ENCODE measurements at regions not wholly inside any gene's neighbourhood (a gene's known extent, or its start where the extent isn't known, plus 50 kb on each side); places are given as distances from the start of the nearest gene placed in this dataset.
"Not testable (repeated sequence)": the region's sequence is repeated elsewhere in the genome, so short reads cannot be mapped to it uniquely, and the experiment has no call there.

DNA sequence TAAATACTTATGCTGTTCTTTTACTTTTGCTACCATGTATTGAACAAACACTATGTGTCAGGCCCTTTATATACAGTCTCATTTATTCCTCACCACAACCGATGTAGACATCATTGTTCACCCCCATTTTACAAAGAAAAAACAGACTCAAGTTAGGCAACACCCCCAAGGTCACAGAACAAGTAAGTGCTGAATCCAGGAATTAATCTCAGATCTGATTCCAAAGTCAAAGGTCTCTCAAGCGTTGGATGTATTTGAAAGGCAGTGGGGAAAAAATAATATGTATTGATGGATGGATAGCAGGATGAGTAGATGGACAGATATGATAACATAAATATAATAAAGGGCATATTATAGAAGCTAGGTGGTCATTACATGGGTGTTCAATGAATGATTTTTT, 85.1 kb upstream of the VLDLR start:
- Histone ChIP-seq H3K9me3 (no peaks in the 10 kb centered on the region), H3K4me1 (peaks cover 9 to 17% of the 10 kb centered on the region in 2 donors), H3K36me3 (no peaks in the 10 kb centered on the region), H3K27me3 (no peaks in the 10 kb centered on the region), H3K27ac (no peak overlapping the region), H3K4me3 (replicated peaks in 1 of 3) (no peak overlapping the region)
- intact Hi-C loops (cut with DNase I): no loop called here
- DNase-seq: no peak
- TF ChIP-seq POLR2A (IDR thresholded peaks at IDR 0.05): no peak
- TF ChIP-seq, protein P1, sequence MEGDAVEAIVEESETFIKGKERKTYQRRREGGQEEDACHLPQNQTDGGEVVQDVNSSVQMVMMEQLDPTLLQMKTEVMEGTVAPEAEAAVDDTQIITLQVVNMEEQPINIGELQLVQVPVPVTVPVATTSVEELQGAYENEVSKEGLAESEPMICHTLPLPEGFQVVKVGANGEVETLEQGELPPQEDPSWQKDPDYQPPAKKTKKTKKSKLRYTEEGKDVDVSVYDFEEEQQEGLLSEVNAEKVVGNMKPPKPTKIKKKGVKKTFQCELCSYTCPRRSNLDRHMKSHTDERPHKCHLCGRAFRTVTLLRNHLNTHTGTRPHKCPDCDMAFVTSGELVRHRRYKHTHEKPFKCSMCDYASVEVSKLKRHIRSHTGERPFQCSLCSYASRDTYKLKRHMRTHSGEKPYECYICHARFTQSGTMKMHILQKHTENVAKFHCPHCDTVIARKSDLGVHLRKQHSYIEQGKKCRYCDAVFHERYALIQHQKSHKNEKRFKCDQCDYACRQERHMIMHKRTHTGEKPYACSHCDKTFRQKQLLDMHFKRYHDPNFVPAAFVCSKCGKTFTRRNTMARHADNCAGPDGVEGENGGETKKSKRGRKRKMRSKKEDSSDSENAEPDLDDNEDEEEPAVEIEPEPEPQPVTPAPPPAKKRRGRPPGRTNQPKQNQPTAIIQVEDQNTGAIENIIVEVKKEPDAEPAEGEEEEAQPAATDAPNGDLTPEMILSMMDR (IDR thresholded peaks at IDR 0.05): no peak
- WGBS, 2 donors: 93 to 98% methylated on average over 2 of the region's 2 CpGs

DNA sequence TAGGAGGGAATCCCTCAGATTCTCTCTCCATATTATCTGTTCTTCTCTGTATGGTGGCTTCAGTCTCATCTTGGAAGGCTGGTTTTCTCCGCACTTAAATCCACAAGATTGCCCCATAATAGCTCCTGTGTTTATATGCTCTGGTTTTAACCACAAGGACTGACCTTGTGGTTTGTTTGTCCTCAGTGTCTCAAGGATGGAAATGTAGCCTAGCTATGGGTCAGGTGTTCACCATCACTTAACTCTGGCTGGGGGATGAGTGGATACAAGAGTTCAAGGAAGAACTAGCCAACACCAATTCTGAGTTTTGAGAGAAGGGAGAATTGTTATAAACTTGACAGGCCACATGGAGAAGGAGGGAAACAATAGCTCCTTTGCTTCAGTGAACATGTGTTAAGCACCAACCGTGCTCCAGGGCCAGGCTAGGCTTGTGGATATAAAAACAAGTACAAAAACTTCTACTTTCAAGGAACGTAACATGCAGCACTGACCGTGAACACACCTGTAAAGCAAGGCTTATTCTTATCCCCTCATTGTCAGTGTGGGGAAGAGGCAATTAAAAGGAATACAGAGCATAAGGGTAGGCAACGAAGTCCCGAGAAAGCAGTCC, 75.6 kb upstream of the VLDLR start:
- intact Hi-C loops (cut with DNase I): no loop called here
- peak; percentile 69 to 70 for DNase-seq
- Histone ChIP-seq H3K4me1 (peaks cover 14 to 23% of the 10 kb centered on the region in 2 donors), H3K27ac (peak overlapping the region; percentile 37 to 76 (median 72)), H3K9me3 (no peaks in the 10 kb centered on the region), H3K4me3 (replicated peaks in 1 of 3) (no peak overlapping the region), H3K36me3 (no peaks in the 10 kb centered on the region), H3K27me3 (no peaks in the 10 kb centered on the region)
- WGBS, 2 donors: 39 to 44% methylated on average over 6 of the region's 6 CpGs
- TF ChIP-seq, protein P1 (IDR thresholded peaks at IDR 0.05): no peak
- TF ChIP-seq POLR2A (IDR thresholded peaks at IDR 0.05): peak in 1 of 2 donors; percentile 37

DNA sequence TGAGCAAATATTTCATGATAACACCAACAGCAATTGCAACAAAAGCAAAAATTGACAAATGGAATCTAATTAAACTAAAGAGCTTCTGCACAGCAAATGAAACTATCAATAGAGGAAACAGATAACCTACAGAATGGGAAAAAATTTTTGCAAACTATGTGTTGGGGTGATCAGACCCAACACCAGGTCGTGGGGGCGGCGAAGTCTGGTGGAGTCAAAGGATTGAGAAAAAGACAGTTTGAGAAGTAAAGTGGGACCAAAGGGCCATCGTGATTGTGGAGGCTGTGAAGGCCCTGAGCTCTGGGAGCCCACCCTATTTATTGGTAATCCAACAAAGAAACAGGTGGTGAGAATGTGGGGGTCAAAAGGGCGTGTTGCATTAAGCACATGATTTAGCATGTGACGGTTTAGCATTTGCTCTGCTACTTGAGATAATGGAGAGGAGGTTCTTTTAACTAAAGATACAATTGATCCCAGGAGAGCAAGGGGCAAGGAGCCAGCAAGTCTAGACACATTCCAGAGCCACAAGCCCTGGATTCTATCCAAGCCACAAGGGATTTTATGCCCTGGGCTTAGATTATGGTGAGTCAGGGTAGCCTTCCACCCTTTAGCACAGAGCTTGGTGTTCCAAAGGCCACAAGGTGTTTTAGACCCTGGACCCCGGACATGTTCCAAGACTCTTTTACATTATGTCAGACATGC, 65.5 kb upstream of the VLDLR start:
- intact Hi-C loops (cut with DNase I); H3K4me3 ChIP-seq (replicated peaks in 1 of 3); H3K9me3 ChIP-seq; H3K27me3 ChIP-seq; H3K27ac ChIP-seq; H3K36me3 ChIP-seq: not testable (repeated sequence)
- H3K4me1 ChIP-seq: peaks cover 9 to 15% of the 10 kb centered on the region in 2 donors
- 76 to 78% methylated on average over 7 of the region's 7 CpGs for WGBS, 2 donors
- DNase-seq: peak; percentile 32 to 46

DNA sequence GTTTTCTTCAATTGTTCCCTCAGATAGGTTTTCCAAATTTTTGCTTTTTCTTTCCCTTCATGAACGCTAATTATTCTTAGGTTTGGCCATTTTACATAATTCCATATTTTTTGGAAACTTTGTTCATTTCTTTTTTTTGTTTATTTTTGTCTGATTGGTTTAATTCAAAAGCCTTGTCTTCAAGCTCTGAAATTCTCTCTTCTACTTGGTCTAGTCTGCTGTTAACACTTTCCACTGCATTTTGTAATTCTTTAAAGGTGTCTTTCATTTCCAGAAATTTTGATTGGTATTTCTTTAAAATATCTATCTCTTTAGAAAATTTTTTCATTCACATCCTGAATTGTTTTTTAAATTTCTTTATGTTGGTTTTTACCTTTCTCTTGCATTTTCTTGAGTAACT, 63.9 kb upstream of the VLDLR start:
- no peaks in the 10 kb centered on the region for H3K9me3 ChIP-seq
- no peaks in the 10 kb centered on the region for H3K36me3 ChIP-seq
- intact Hi-C loops (cut with DNase I): no loop called here
- no peak overlapping the region for H3K27ac ChIP-seq
- DNase-seq: no peak
- WGBS, 2 donors: 99 to 100% methylated on average over 1 of the region's 1 CpG
- no peak overlapping the region for H3K4me3 ChIP-seq (replicated peaks in 1 of 3)
- peaks cover 9 to 15% of the 10 kb centered on the region in 2 donors for H3K4me1 ChIP-seq
- H3K27me3 ChIP-seq: no peaks in the 10 kb centered on the region
- TF ChIP-seq, protein P1 (IDR thresholded peaks at IDR 0.05): no peak
- no peak for TF ChIP-seq POLR2A (IDR thresholded peaks at IDR 0.05)

DNA sequence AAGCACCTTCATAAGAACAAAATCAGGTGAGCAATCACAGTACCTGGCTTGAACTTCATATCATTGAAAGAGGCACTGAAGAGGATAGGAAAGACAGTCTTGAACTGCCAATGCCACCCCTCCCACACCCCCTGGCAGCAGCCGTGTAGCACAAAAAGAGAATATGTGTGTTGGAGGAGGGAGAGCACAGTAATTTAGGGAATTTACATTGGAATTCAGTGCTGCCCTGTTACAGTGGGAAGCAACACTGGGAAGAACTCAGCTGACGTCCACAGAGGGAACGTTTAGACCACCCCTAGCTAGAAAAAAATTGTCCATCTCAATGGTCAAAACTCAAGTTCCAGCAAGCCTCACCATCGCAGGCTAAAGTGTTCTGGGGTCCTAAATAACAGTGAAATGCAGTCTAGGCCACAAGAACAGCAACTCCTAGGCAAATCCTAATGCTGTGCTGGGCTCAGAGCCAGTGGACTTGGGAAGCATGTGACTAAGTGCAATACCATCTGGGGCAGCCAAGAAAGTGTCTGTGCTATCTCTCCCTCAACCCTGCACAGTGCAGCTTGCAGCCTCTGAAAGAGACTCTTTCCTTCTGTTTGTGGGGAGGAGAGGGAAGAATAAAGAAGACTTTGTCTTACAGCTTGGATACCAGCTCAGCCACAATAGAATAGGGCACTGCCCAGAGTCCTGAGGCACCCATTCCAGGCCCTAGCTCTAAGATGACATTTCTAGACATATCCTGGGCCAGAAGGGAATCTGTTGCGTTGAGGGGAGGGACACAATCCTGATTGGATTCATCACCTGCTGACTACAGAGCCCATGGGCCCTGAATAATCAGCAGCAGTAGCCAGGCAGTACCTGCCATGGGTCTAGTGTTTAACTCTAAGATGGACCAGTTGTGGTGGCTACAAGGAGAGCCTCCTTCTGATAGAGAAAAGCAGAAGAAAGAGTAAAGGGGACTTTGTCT, 62.1 kb upstream of the VLDLR start:
- Histone ChIP-seq H3K27ac (peak overlapping the region; percentile 42 to 60 (median 46)), H3K36me3 (no peaks in the 10 kb centered on the region), H3K9me3 (no peaks in the 10 kb centered on the region), H3K27me3 (no peaks in the 10 kb centered on the region), H3K4me1 (peaks cover 9 to 15% of the 10 kb centered on the region in 2 donors), H3K4me3 (replicated peaks in 1 of 3) (no peak overlapping the region)
- intact Hi-C loops (cut with DNase I): no loop called here
- TF ChIP-seq, protein P1 (IDR thresholded peaks at IDR 0.05): no peak
- TF ChIP-seq POLR2A (IDR thresholded peaks at IDR 0.05): no peak
- WGBS, 2 donors: 45 to 48% methylated on average over 4 to 5 of the region's 5 CpGs
- peak; percentile 82 to 87 for DNase-seq
